ENCODE measurements at regions not wholly inside any gene's neighbourhood (a gene's known extent, or its start where the extent isn't known, plus 50 kb on each side); places are given as distances from the start of the nearest gene placed in this dataset.

DNA sequence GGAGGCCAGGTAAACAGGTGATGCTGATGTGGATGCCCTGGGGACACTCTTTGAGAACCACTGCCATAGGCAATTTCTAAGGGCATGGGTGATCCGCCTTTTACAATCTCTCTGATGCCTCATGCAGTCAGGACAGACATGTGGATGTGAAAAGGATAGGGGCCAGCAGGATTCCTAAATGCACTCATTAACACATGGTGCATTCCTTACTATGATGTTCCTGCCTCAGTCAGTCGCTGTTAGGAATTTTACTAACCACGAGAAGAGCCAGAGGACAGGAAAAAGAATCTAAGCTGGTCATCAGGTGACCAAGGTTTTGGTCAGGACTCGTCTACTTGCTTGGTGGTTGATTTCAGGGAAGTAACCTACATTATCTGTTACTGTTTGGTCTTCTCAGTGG is 191.0 kb downstream of the ARL4C start:
- Histone ChIP-seq H3K4me3 (no peak overlapping the region), H3K4me1 (replicated peaks in 1 of 2) (peaks cover 11 to 13% of the 10 kb centered on the region in 2 donors), H3K27ac (no peak overlapping the region)
- WGBS, 10 experiments = 15 to 100% (median 72%) methylated on average over 1 to 4 of the region's 4 CpGs; no CpG with 5 or more reads in 2 of the 10 experiments
- in situ Hi-C loops (cut with MboI; ENCODE audit: low pct_unique_long_range_greater_than_20kb in 2 of 9, low sequenced_read_pairs in 9 of 9, unreplicated experiment in 9 of 9) = no loop called here
- no peak for ATAC-seq (replicated peaks in 6 of 8)

- in situ Hi-C loops (cut with MboI; ENCODE audit: low pct_unique_long_range_greater_than_20kb in 2 of 9, low sequenced_read_pairs in 9 of 9, unreplicated experiment in 9 of 9) = no loop called here
- Histone ChIP-seq H3K27ac (no peak overlapping the region), H3K4me1 (replicated peaks in 1 of 2) (peaks cover 11 to 13% of the 10 kb centered on the region in 2 donors), H3K4me3 (no peak overlapping the region)
- peak in 7 of 8 experiments; percentile 82 to 95 (median 93) for ATAC-seq (replicated peaks in 6 of 8)
- WGBS, 10 experiments = 0 to 41% (median 7%) methylated on average over 1 to 5 of the region's 5 CpGs
These were observed 191.9 kb downstream of the ARL4C start for GRCh38 chr2:234304950-234305349.

DNA sequence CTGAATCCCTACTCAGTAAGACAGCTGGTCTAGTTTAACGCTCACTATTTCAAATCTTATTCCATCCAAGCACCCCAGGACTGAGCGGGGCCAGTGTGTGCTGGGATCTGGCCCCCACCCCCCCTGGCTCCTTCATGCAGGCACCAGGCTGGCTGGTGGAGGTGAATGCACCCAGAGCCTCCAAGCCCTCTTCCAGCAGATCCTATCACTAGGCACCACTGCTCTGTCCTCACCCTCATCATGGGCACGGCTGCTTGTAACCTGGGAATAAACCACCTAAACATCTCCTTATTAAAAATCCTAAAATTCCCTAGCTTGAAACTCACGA is 194.3 kb downstream of the ARL4C start:
- no peak for ATAC-seq (replicated peaks in 6 of 8)
- 86 to 100% (median 100%) methylated on average over 1 to 4 of the region's 4 CpGs; no CpG with 5 or more reads in 5 of the 10 experiments for WGBS, 10 experiments
- peaks cover 11 to 13% of the 10 kb centered on the region in 2 donors for H3K4me1 ChIP-seq (replicated peaks in 1 of 2)
- in situ Hi-C loops (cut with MboI; ENCODE audit: low pct_unique_long_range_greater_than_20kb in 2 of 9, low sequenced_read_pairs in 9 of 9, unreplicated experiment in 9 of 9) = no loop called here
- no peak overlapping the region for H3K4me3 ChIP-seq
- H3K27ac ChIP-seq = no peak overlapping the region

DNA sequence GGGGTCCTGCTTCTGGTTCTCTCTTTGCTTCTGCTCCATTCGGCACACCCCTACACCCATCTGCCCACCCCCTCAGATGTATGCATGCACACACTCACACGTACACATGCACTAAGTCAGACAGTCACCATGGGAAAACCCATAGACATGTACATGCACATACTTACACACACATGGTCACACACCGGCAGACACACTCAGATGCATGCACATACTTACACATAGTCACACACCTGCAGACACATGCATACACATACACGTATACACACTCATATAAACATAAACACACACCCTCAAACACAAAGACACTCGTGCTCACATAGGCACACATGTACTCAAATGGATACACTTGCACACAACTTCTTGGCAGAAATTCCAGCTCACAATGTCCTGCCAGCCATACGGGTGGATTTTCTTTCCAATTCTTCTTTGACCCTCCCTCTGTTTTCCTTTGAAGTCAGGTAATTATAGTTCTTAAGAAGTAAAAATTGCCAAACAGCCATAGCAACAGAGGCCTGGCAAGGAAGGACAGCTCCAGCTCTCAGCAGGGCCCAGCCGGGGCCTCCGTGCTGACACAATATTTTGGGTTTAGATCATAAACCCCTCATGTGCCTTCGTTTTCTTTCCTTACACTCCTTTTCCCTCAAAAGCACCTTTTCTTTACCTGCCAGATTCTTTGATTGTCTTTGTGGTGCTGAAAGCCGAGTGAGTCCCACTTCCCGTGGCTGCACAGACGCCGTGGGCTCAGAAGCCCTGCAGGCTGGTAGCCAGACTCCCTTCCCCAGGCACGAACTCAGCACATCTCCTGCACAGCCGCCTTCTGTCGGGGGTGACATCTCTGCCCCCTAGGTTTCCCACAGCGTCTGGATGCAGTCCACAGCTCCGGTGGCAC is 195.7 kb downstream of the ARL4C start:
- ATAC-seq (replicated peaks in 6 of 8) = no peak
- WGBS, 10 experiments = 60 to 100% (median 86%) methylated on average over 1 to 7 of the region's 18 CpGs
- no peak overlapping the region for H3K27ac ChIP-seq
- in situ Hi-C loops (cut with MboI; ENCODE audit: low pct_unique_long_range_greater_than_20kb in 2 of 9, low sequenced_read_pairs in 9 of 9, unreplicated experiment in 9 of 9) = no loop called here
- H3K4me3 ChIP-seq = no peak overlapping the region
- peaks cover 11 to 13% of the 10 kb centered on the region in 2 donors for H3K4me1 ChIP-seq (replicated peaks in 1 of 2)

- no peak for ATAC-seq (replicated peaks in 6 of 8)
- in situ Hi-C loops (cut with MboI; ENCODE audit: low pct_unique_long_range_greater_than_20kb in 2 of 9, low sequenced_read_pairs in 9 of 9, unreplicated experiment in 9 of 9) = no loop called here
- whole genome bisulfite sequencing, 10 experiments = 76 to 100% (median 86%) methylated on average over 1 to 5 of the region's 6 CpGs; no CpG with 5 or more reads in 5 of the 10 experiments
- H3K4me3 ChIP-seq = no peak overlapping the region
- no peak overlapping the region for H3K27ac ChIP-seq
- peaks cover 10 to 11% of the 10 kb centered on the region in 2 donors for H3K4me1 ChIP-seq (replicated peaks in 1 of 2)
These were observed 196.4 kb downstream of the ARL4C start for GRCh38 chr2:234300391-234300925.

- Histone ChIP-seq H3K4me3 (no peak overlapping the region), H3K27ac (no peak overlapping the region), H3K4me1 (replicated peaks in 1 of 2) (peaks cover 0 to 3% of the 10 kb centered on the region in 2 donors)
- ATAC-seq (replicated peaks in 6 of 8) = peak in 1 of 8 experiments; percentile 24
- in situ Hi-C loops (cut with MboI; ENCODE audit: low pct_unique_long_range_greater_than_20kb in 2 of 9, low sequenced_read_pairs in 9 of 9, unreplicated experiment in 9 of 9) = loop anchor here in 1 of 9 experiments (10.0 to 25.0 kb wide), 2 partner anchors 196 to 813 kb away; partner anchors contain the start of gene ARL4C
- 23 to 80% (median 38%) methylated on average over 1 to 3 of the region's 3 CpGs; no CpG with 5 or more reads in 1 of the 10 experiments for WGBS, 10 experiments
These were observed 198.0 kb downstream of the ARL4C start for GRCh38 chr2:234298918-234299317.

GRCh38 chr2:234296991-234297390 is 199.9 kb downstream of the ARL4C start:
- H3K4me1 ChIP-seq (replicated peaks in 1 of 2) = peaks cover 9 to 11% of the 10 kb centered on the region in 2 donors
- no peak for ATAC-seq (replicated peaks in 6 of 8)
- in situ Hi-C loops (cut with MboI; ENCODE audit: low pct_unique_long_range_greater_than_20kb in 2 of 9, low sequenced_read_pairs in 9 of 9, unreplicated experiment in 9 of 9) = loop anchor here in 1 of 9 experiments (10.0 to 25.0 kb wide), 2 partner anchors 198 to 815 kb away; partner anchors contain the start of gene ARL4C
- no peak overlapping the region for H3K4me3 ChIP-seq
- WGBS, 10 experiments = 60 to 100% (median 86%) methylated on average over 1 of the region's 1 CpG; no CpG with 5 or more reads in 3 of the 10 experiments
- no peak overlapping the region for H3K27ac ChIP-seq

DNA sequence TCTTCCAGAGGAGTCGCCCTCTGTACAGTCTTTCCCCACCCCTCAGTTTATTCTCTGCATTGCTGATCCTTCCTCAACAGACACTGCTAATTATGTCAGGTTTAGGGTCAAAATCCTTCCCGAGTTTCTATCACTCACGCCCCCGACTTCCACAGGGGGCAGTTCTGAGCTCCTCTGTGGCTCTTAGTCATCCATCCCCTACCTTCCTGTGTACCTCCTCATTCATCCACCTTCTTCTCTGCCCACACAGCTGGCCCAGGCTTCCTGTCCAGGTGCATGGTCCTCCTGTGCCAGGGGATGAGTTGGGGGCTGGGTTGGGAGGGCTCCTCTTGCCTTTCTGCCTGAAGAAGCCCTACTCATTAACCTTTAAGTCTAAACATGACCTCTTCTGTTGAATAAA is 202.9 kb downstream of the ARL4C start:
- peaks cover 13 to 14% of the 10 kb centered on the region in 2 donors for H3K4me1 ChIP-seq (replicated peaks in 1 of 2)
- 33 to 100% (median 80%) methylated on average over 1 to 4 of the region's 4 CpGs; no CpG with 5 or more reads in 2 of the 10 experiments for WGBS, 10 experiments
- H3K4me3 ChIP-seq = no peak overlapping the region
- in situ Hi-C loops (cut with MboI; ENCODE audit: low pct_unique_long_range_greater_than_20kb in 2 of 9, low sequenced_read_pairs in 9 of 9, unreplicated experiment in 9 of 9) = loop anchor here in 1 of 9 experiments (10.0 to 25.0 kb wide), 2 partner anchors 201 to 818 kb away; partner anchors contain the start of gene ARL4C
- no peak overlapping the region for H3K27ac ChIP-seq
- no peak for ATAC-seq (replicated peaks in 6 of 8)

DNA sequence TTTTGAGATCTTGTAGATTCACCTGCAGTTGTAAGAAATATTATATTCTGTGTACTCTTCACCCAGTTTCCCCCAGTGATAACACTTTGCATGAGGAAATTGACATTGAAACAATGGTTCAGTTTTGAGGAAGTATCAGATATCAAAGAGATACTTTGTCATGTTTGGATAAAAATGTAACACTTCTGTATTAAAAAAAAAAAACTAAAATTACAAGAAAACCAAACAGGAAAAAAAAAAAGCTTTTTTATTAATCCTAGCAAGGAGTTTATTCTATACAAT is 204.0 kb downstream of the ARL4C start:
- peaks cover 10 to 14% of the 10 kb centered on the region in 2 donors for H3K4me1 ChIP-seq (replicated peaks in 1 of 2)
- ATAC-seq (replicated peaks in 6 of 8) = no peak
- no peak overlapping the region for H3K4me3 ChIP-seq
- H3K27ac ChIP-seq = no peak overlapping the region
- in situ Hi-C loops (cut with MboI; ENCODE audit: low pct_unique_long_range_greater_than_20kb in 2 of 9, low sequenced_read_pairs in 9 of 9, unreplicated experiment in 9 of 9) = loop anchor here in 1 of 9 experiments (10.0 to 25.0 kb wide), 2 partner anchors 202 to 819 kb away; partner anchors contain the start of gene ARL4C

DNA sequence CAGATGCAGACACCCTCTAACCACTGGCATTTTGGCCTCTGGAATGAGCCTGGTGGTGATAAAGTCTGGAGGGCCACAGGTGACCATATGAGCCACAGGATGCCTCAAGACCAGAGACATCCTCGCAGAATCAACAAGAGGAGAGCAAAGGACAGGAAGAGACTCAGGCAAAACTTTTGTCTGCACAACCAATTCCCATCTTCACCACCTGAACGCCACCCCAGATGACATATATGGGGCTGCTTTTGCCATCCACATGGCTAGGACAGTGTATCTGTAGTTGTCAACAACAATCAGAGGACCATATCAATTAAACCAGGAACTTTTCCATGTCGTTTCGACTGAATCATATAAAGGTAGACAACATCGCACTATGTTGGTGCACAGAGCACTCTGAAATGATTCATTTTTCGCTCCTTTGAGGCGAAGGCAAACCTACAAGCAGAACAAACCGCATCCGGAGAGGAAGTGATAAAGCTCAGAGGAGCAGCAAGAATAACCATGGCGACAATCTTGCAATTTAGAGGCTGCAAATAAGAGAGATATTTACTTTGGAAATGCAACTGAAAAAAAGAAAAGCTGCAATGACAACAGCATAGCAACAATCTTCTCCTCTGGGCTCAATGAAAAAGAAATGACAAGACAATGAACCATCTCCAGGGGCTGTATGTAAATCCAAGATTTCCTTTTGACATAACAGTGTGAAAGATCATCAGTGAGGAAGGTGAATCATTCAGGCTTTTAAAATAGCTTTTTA is 204.5 kb downstream of the ARL4C start:
- ATAC-seq (replicated peaks in 6 of 8) = peak in 1 of 8 experiments; percentile 56
- H3K27ac ChIP-seq = peak overlapping the region in 1 of 2 donors; percentile 46
- in situ Hi-C loops (cut with MboI; ENCODE audit: low pct_unique_long_range_greater_than_20kb in 2 of 9, low sequenced_read_pairs in 9 of 9, unreplicated experiment in 9 of 9) = loop anchor here in 1 of 9 experiments (10.0 to 25.0 kb wide), 2 partner anchors 202 to 820 kb away; partner anchors contain the start of gene ARL4C
- 50 to 90% (median 84%) methylated on average over 1 to 10 of the region's 10 CpGs; no CpG with 5 or more reads in 1 of the 10 experiments for WGBS, 10 experiments
- H3K4me3 ChIP-seq = no peak overlapping the region
- H3K4me1 ChIP-seq (replicated peaks in 1 of 2) = peaks cover 10 to 18% of the 10 kb centered on the region in 2 donors

GRCh38 chr2:234291765-234292204 is 205.1 kb downstream of the ARL4C start:
- 12 to 100% (median 70%) methylated on average over 1 to 3 of the region's 5 CpGs; no CpG with 5 or more reads in 4 of the 10 experiments for WGBS, 10 experiments
- no peak overlapping the region for H3K4me3 ChIP-seq
- peaks cover 16 to 24% of the 10 kb centered on the region in 2 donors for H3K4me1 ChIP-seq (replicated peaks in 1 of 2)
- in situ Hi-C loops (cut with MboI; ENCODE audit: low pct_unique_long_range_greater_than_20kb in 2 of 9, low sequenced_read_pairs in 9 of 9, unreplicated experiment in 9 of 9) = loop anchor here in 1 of 9 experiments (10.0 to 25.0 kb wide), 2 partner anchors 203 to 821 kb away; partner anchors contain the start of gene ARL4C
- peak overlapping the region in 1 of 2 donors; percentile 46 for H3K27ac ChIP-seq
- peak; percentile 19 to 96 (median 88) for ATAC-seq (replicated peaks in 6 of 8)

GRCh38 chr2:234290671-234291070 is 206.2 kb downstream of the ARL4C start:
- in situ Hi-C loops (cut with MboI; ENCODE audit: low pct_unique_long_range_greater_than_20kb in 2 of 9, low sequenced_read_pairs in 9 of 9, unreplicated experiment in 9 of 9) = loop anchor here in 1 of 9 experiments (10.0 to 25.0 kb wide), 2 partner anchors 204 to 822 kb away; partner anchors contain the start of gene ARL4C
- peaks cover 17 to 29% of the 10 kb centered on the region in 2 donors for H3K4me1 ChIP-seq (replicated peaks in 1 of 2)
- no peak overlapping the region for H3K4me3 ChIP-seq
- no peak for ATAC-seq (replicated peaks in 6 of 8)
- WGBS, 10 experiments = 82 to 100% (median 90%) methylated on average over 1 to 8 of the region's 10 CpGs; no CpG with 5 or more reads in 5 of the 10 experiments
- no peak overlapping the region for H3K27ac ChIP-seq
